Ammon's horn (tissue), 1 donor: ENCODE measurements at regions not wholly inside any gene's neighbourhood (a gene's known extent, or its start where the extent isn't known, plus 50 kb on each side); places are given as distances from the start of the nearest gene placed in this dataset.
"Not testable (repeated sequence)": the region's sequence is repeated elsewhere in the genome, so short reads cannot be mapped to it uniquely, and the experiment has no call there.

ENCODE experiments used
- DNase-seq: peaks from one replicate; pipeline ENCODE4 v3.0.0-alpha.2; 2016; ENCODE audit warnings: low spot score

GRCh38 chr14:30072454-30072853, 144.8 kb upstream of the PRKD1 start:
- DNase-seq, result not testable (repeated sequence)

GRCh38 chr14:30077946-30078345, 150.3 kb upstream of the PRKD1 start:
- DNase-seq, result no peak

- no peak for DNase-seq
Observed at GRCh38 chr14:30078811-30079402, 151.3 kb upstream of the PRKD1 start.

- DNase-seq, result no peak
Observed at GRCh38 chr14:30082486-30082885, 154.8 kb upstream of the PRKD1 start.

- DNase-seq, result no peak
Observed at GRCh38 chr14:30084811-30085210, 157.2 kb upstream of the PRKD1 start.

- no peak for DNase-seq
Observed at GRCh38 chr14:30085943-30086342, 158.3 kb upstream of the PRKD1 start.

GRCh38 chr14:30088620-30089019, 161.0 kb upstream of the PRKD1 start:
- no peak for DNase-seq

- no peak for DNase-seq
Observed at GRCh38 chr14:30108975-30109700, 181.5 kb upstream of the PRKD1 start.

- DNase-seq, result no peak
Observed at GRCh38 chr14:30114051-30114450, 186.4 kb upstream of the PRKD1 start.

GRCh38 chr14:30115756-30116155, 188.1 kb upstream of the PRKD1 start:
- no peak for DNase-seq

- no peak for DNase-seq
Observed at GRCh38 chr14:30118992-30119640, 191.5 kb upstream of the PRKD1 start.

GRCh38 chr14:30125322-30125979, 197.8 kb upstream of the PRKD1 start:
- DNase-seq, result no peak

GRCh38 chr14:30129807-30130206, 202.2 kb upstream of the PRKD1 start:
- no peak for DNase-seq

GRCh38 chr14:30131581-30132097, 204.0 kb upstream of the PRKD1 start:
- no peak for DNase-seq

GRCh38 chr14:30132196-30132595, 204.5 kb upstream of the PRKD1 start:
- DNase-seq, result no peak

- no peak for DNase-seq
Observed at GRCh38 chr14:30134936-30135335, 207.3 kb upstream of the PRKD1 start.

- no peak for DNase-seq
Observed at GRCh38 chr14:30138567-30138966, 210.9 kb upstream of the PRKD1 start.

GRCh38 chr14:30142216-30142615, 214.6 kb upstream of the PRKD1 start:
- no peak for DNase-seq

GRCh38 chr14:30143627-30144026, 216.0 kb upstream of the PRKD1 start:
- no peak for DNase-seq

- no peak for DNase-seq
Observed at GRCh38 chr14:30153717-30154116, 226.1 kb upstream of the PRKD1 start.

- no peak for DNase-seq
Observed at GRCh38 chr14:30156571-30156970, 228.9 kb upstream of the PRKD1 start.

- DNase-seq, result no peak
Observed at GRCh38 chr14:30158299-30158698, 230.7 kb upstream of the PRKD1 start.

- DNase-seq, result no peak
Observed at GRCh38 chr14:30159374-30159773, 231.7 kb upstream of the PRKD1 start.
